ENCODE measurements at regions not wholly inside any gene's neighbourhood (a gene's known extent, or its start where the extent isn't known, plus 50 kb on each side); places are given as distances from the start of the nearest gene placed in this dataset.

DNA sequence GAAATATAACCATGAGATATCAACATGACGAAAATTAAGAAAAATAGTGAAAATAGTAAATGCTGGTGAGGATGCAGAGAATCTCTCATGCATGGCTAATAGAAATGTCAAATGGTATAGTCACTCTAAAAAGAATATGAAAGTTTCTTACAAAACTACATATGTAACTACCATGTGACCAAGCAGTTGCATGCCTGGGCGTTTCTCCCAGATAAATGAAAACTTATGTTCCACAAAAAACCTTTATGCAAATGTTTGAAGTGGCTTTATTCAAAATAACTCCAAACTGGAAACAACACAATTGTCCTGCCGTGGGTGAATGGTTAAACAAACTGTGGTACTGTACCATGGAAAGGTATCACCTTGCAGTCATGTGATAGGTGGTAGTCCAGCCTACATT lies 112.4 kb downstream of the HDGFL1 start:
- ATAC-seq (replicated peaks in 1 of 4) (no peak), DNase-seq (no peak)
- Mint-ChIP-seq H3K9me3 (peaks cover 3 to 12% (median 7%) of the 10 kb centered on the region in 3 donors), H3K27me3 (no peaks in the 10 kb centered on the region), H3K4me1 (no peaks in the 10 kb centered on the region), H3K27ac (no peak overlapping the region), H3K36me3 (no peaks in the 10 kb centered on the region), H3K4me3 (no peak overlapping the region)
- no peaks in the 10 kb centered on the region for H3K4me1 ChIP-seq (ENCODE audit: control insufficient read depth in 1 of 2, extremely low read depth in 1 of 2, insufficient read depth in 2 of 2, low read length in 2 of 2)
- POLR2A ChIA-PET, result no interaction called here
- no peaks in the 10 kb centered on the region for H3K36me3 ChIP-seq (ENCODE audit: control insufficient read depth in 2 of 2, extremely low read depth in 1 of 2, insufficient read depth in 1 of 2, low read length in 1 of 2)
- H3K27ac ChIP-seq (ENCODE audit: low read length), result no peak overlapping the region
- H3K27me3 ChIP-seq (replicated peaks in 1 of 2; ENCODE audit: control insufficient read depth in 2 of 2, extremely low read depth in 1 of 2, insufficient read depth in 2 of 2, low read length in 1 of 2), result no peaks in the 10 kb centered on the region
- no peaks in the 10 kb centered on the region for H3K9me3 ChIP-seq
- no CpG with 5 or more reads among the region's 3 CpGs for WGBS (ENCODE audit: insufficient coverage)
- no peak overlapping the region for H3K4me3 ChIP-seq (ENCODE audit: control insufficient read depth in 1 of 2, extremely low read depth in 1 of 2, low read length in 1 of 2)
- CTCF ChIA-PET, result no interaction called here

DNA sequence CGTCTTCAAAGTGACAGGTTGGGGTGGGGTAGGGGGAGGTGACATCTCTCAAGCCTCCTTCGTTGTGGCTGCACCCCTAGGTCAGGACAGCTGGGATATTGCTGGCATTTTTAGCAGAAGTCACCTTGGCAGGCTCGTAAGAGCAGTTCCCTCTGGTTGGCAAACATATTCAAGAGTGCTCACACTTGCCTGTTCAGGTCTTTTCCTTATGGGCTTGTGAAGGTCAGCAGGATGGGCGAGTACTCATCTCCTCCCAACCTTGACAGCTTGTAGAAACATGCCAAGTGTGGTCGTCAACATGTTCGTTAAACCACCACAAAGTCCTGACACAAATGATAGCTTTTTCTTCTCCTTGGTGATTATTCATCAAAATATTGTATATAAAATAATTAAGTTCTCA lies 113.6 kb downstream of the HDGFL1 start:
- WGBS (ENCODE audit: insufficient coverage), result 53% methylated on average over 3 of the region's 6 CpGs
- Histone ChIP-seq H3K36me3 (ENCODE audit: control insufficient read depth in 2 of 2, extremely low read depth in 1 of 2, insufficient read depth in 1 of 2, low read length in 1 of 2) (no peaks in the 10 kb centered on the region), H3K4me3 (ENCODE audit: control insufficient read depth in 1 of 2, extremely low read depth in 1 of 2, low read length in 1 of 2) (no peak overlapping the region), H3K9me3 (no peaks in the 10 kb centered on the region), H3K4me1 (ENCODE audit: control insufficient read depth in 1 of 2, extremely low read depth in 1 of 2, insufficient read depth in 2 of 2, low read length in 2 of 2) (no peaks in the 10 kb centered on the region), H3K27ac (ENCODE audit: low read length) (no peak overlapping the region), H3K27me3 (replicated peaks in 1 of 2; ENCODE audit: control insufficient read depth in 2 of 2, extremely low read depth in 1 of 2, insufficient read depth in 2 of 2, low read length in 1 of 2) (no peaks in the 10 kb centered on the region)
- ATAC-seq (replicated peaks in 1 of 4) (no peak), DNase-seq (no peak)
- H3K4me3 Mint-ChIP-seq, result no peak overlapping the region
- H3K9me3 Mint-ChIP-seq, result peaks cover 3 to 12% (median 7%) of the 10 kb centered on the region in 3 donors
- no peaks in the 10 kb centered on the region for H3K36me3 Mint-ChIP-seq
- CTCF ChIA-PET, result no interaction called here
- POLR2A ChIA-PET, result no interaction called here
- H3K4me1 Mint-ChIP-seq, result no peaks in the 10 kb centered on the region
- no peak overlapping the region for H3K27ac Mint-ChIP-seq
- H3K27me3 Mint-ChIP-seq, result no peaks in the 10 kb centered on the region

DNA sequence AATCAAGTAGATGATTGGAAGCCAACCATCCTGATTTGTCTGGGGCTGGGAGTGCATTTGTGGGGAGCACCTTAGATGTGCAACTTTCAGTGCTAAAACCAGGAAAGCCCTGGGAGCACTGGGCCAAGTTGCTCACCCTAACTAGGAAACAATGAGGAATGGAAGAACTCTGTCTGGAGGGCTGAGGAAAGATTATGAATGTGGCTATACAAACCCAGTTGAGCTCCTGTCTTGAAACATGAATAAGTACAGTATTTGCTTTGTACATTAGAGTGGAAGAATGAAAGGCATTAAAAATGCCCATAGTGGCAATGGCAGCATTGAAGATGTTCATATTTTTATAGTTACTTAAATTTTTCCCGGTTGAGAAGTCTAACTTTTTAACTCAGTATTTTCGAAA lies 121.1 kb downstream of the HDGFL1 start:
- CTCF ChIA-PET, result no interaction called here
- Mint-ChIP-seq H3K27ac (no peak overlapping the region), H3K9me3 (peaks cover 0 to 8% (median 3%) of the 10 kb centered on the region in 3 donors), H3K4me1 (no peaks in the 10 kb centered on the region), H3K27me3 (no peaks in the 10 kb centered on the region), H3K36me3 (no peaks in the 10 kb centered on the region), H3K4me3 (no peak overlapping the region)
- Histone ChIP-seq H3K36me3 (ENCODE audit: control insufficient read depth in 2 of 2, extremely low read depth in 1 of 2, insufficient read depth in 1 of 2, low read length in 1 of 2) (no peaks in the 10 kb centered on the region), H3K4me3 (ENCODE audit: control insufficient read depth in 1 of 2, extremely low read depth in 1 of 2, low read length in 1 of 2) (no peak overlapping the region), H3K27me3 (replicated peaks in 1 of 2; ENCODE audit: control insufficient read depth in 2 of 2, extremely low read depth in 1 of 2, insufficient read depth in 2 of 2, low read length in 1 of 2) (no peaks in the 10 kb centered on the region), H3K27ac (ENCODE audit: low read length) (no peak overlapping the region), H3K4me1 (ENCODE audit: control insufficient read depth in 1 of 2, extremely low read depth in 1 of 2, insufficient read depth in 2 of 2, low read length in 2 of 2) (no peaks in the 10 kb centered on the region), H3K9me3 (no peaks in the 10 kb centered on the region)
- WGBS (ENCODE audit: insufficient coverage), result no CpG with 5 or more reads among the region's 2 CpGs
- POLR2A ChIA-PET, result no interaction called here
- no peak for DNase-seq
- ATAC-seq (replicated peaks in 1 of 4), result no peak

DNA sequence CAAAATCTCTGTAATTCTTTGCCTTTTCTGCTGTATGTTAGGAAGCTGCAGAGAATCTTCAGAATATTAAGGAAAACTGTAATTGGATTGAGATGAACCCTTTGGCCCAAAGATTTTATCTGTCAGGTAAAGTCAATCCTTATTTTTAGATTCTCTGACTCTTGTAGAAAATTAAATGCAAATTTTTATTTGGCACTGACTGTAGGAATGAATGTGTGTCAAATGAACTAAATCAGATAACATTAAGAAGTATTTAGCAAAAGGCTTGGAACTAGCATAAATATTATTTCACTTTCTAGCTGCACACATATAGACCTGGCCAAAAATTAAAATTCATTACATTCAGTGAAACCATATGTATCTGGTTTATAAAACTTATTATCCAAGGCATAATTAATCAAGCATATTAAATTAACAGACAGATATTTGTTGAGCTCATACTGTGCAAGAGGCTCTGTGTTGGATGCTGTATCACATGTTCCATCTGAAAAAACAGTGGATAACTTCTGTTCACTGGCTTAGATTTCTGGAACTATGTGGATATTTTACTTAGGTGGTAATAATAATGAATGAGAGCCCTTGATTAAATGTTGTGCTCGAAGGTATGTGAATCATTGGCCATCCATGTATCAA lies 124.8 kb downstream of the HDGFL1 start:
- H3K4me3 Mint-ChIP-seq, result no peak overlapping the region
- Histone ChIP-seq H3K4me3 (ENCODE audit: control insufficient read depth in 1 of 2, extremely low read depth in 1 of 2, low read length in 1 of 2) (no peak overlapping the region), H3K36me3 (ENCODE audit: control insufficient read depth in 2 of 2, extremely low read depth in 1 of 2, insufficient read depth in 1 of 2, low read length in 1 of 2) (no peaks in the 10 kb centered on the region), H3K27me3 (replicated peaks in 1 of 2; ENCODE audit: control insufficient read depth in 2 of 2, extremely low read depth in 1 of 2, insufficient read depth in 2 of 2, low read length in 1 of 2) (no peaks in the 10 kb centered on the region), H3K27ac (ENCODE audit: low read length) (no peak overlapping the region), H3K4me1 (ENCODE audit: control insufficient read depth in 1 of 2, extremely low read depth in 1 of 2, insufficient read depth in 2 of 2, low read length in 2 of 2) (no peaks in the 10 kb centered on the region), H3K9me3 (no peaks in the 10 kb centered on the region)
- POLR2A ChIA-PET, result no interaction called here
- DNase-seq (no peak), ATAC-seq (replicated peaks in 1 of 4) (no peak)
- WGBS (ENCODE audit: insufficient coverage), result no CpG with 5 or more reads among the region's 1 CpG
- H3K27ac Mint-ChIP-seq, result no peak overlapping the region
- peaks cover 0 to 4% (median 3%) of the 10 kb centered on the region in 3 donors for H3K9me3 Mint-ChIP-seq
- H3K36me3 Mint-ChIP-seq, result no peaks in the 10 kb centered on the region
- no peaks in the 10 kb centered on the region for H3K4me1 Mint-ChIP-seq
- CTCF ChIA-PET, result no interaction called here
- H3K27me3 Mint-ChIP-seq, result no peaks in the 10 kb centered on the region

DNA sequence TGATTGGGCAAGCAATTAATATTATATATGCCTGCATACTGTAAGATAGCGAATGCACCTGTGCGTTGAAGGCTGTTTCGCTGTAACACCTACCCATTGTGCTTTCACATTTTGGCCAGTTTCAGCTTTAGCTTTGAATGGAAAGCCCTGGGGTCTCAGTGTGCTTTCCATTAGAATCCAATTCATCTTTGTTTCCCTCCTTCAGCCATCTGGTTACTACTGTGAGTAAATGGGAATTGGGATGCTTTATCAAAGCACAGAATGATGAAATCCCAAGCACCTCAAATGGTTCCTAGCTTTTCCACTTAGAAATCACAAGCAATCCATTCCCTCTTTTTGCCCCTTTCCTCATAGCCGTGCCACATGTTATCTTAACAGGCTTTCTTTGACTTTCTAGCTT lies 127.1 kb downstream of the HDGFL1 start:
- Mint-ChIP-seq H3K27me3 (no peaks in the 10 kb centered on the region), H3K4me1 (no peaks in the 10 kb centered on the region), H3K9me3 (no peaks in the 10 kb centered on the region), H3K27ac (no peak overlapping the region), H3K36me3 (no peaks in the 10 kb centered on the region), H3K4me3 (no peak overlapping the region)
- ChIA-PET POLR2A (no interaction called here), CTCF (no interaction called here)
- DNase-seq, result no peak
- Histone ChIP-seq H3K36me3 (ENCODE audit: control insufficient read depth in 2 of 2, extremely low read depth in 1 of 2, insufficient read depth in 1 of 2, low read length in 1 of 2) (no peaks in the 10 kb centered on the region), H3K27me3 (replicated peaks in 1 of 2; ENCODE audit: control insufficient read depth in 2 of 2, extremely low read depth in 1 of 2, insufficient read depth in 2 of 2, low read length in 1 of 2) (no peaks in the 10 kb centered on the region), H3K9me3 (no peaks in the 10 kb centered on the region), H3K4me1 (ENCODE audit: control insufficient read depth in 1 of 2, extremely low read depth in 1 of 2, insufficient read depth in 2 of 2, low read length in 2 of 2) (no peaks in the 10 kb centered on the region), H3K27ac (ENCODE audit: low read length) (no peak overlapping the region), H3K4me3 (ENCODE audit: control insufficient read depth in 1 of 2, extremely low read depth in 1 of 2, low read length in 1 of 2) (no peak overlapping the region)
- WGBS (ENCODE audit: insufficient coverage), result 80% methylated on average over 2 of the region's 4 CpGs
- no peak for ATAC-seq (replicated peaks in 1 of 4)

DNA sequence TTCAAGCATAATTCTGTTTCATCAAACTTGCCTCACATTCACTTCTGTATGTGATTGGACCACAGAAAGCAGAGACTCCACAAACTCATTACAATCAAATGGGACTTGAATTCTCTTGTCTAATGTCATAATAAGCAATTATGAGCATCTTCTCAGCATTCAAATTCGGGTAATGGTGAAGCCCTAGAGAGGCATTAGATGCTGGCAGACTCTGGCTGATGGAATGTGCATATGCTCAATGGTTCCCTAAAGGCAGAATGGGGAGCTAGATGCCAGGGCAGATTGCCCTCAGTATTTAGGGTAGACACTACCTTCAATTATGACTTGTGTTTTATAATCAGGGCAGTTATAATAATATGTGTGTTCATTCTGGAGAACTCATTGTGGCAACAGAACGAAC lies 127.9 kb downstream of the HDGFL1 start:
- POLR2A ChIA-PET, result no interaction called here
- Mint-ChIP-seq H3K27me3 (no peaks in the 10 kb centered on the region), H3K36me3 (no peaks in the 10 kb centered on the region), H3K4me1 (no peaks in the 10 kb centered on the region), H3K27ac (no peak overlapping the region), H3K9me3 (no peaks in the 10 kb centered on the region), H3K4me3 (no peak overlapping the region)
- ATAC-seq (replicated peaks in 1 of 4), result no peak
- no peak overlapping the region for H3K4me3 ChIP-seq (ENCODE audit: control insufficient read depth in 1 of 2, extremely low read depth in 1 of 2, low read length in 1 of 2)
- CTCF ChIA-PET, result no interaction called here
- H3K4me1 ChIP-seq (ENCODE audit: control insufficient read depth in 1 of 2, extremely low read depth in 1 of 2, insufficient read depth in 2 of 2, low read length in 2 of 2), result no peaks in the 10 kb centered on the region
- no peak for DNase-seq
- WGBS (ENCODE audit: insufficient coverage), result no CpG with 5 or more reads among the region's 2 CpGs
- no peaks in the 10 kb centered on the region for H3K27me3 ChIP-seq (replicated peaks in 1 of 2; ENCODE audit: control insufficient read depth in 2 of 2, extremely low read depth in 1 of 2, insufficient read depth in 2 of 2, low read length in 1 of 2)
- no peaks in the 10 kb centered on the region for H3K36me3 ChIP-seq (ENCODE audit: control insufficient read depth in 2 of 2, extremely low read depth in 1 of 2, insufficient read depth in 1 of 2, low read length in 1 of 2)
- no peaks in the 10 kb centered on the region for H3K9me3 ChIP-seq
- no peak overlapping the region for H3K27ac ChIP-seq (ENCODE audit: low read length)

DNA sequence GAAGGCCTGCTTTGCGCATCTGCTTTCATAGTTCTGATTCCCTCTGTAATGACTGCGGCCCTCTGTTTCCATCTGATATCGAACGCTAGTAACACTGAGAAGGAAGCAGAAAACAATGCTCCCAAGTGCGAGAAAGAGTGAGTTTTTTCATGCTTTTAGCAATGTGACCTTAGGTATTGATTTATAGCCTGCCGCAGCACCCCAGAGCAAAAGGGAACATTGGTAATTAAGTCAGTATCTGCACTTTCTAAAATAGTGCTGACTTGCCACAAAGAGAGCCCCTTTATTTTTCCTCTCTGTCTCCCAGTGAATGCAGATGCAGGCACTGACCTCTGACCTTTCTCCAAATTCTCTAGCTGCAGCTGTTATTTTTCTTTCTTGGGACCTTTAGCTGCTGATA lies 129.8 kb downstream of the HDGFL1 start:
- no peaks in the 10 kb centered on the region for H3K9me3 Mint-ChIP-seq
- no peaks in the 10 kb centered on the region for H3K4me1 Mint-ChIP-seq
- no peaks in the 10 kb centered on the region for H3K36me3 Mint-ChIP-seq
- no peaks in the 10 kb centered on the region for H3K27me3 Mint-ChIP-seq
- ChIA-PET POLR2A (no interaction called here), CTCF (no interaction called here)
- no peaks in the 10 kb centered on the region for H3K27me3 ChIP-seq (replicated peaks in 1 of 2; ENCODE audit: control insufficient read depth in 2 of 2, extremely low read depth in 1 of 2, insufficient read depth in 2 of 2, low read length in 1 of 2)
- 61% methylated on average over 5 of the region's 6 CpGs for WGBS (ENCODE audit: insufficient coverage)
- no peaks in the 10 kb centered on the region for H3K9me3 ChIP-seq
- ATAC-seq (replicated peaks in 1 of 4) (no peak), DNase-seq (no peak)
- no peak overlapping the region for H3K27ac ChIP-seq (ENCODE audit: low read length)
- H3K4me3 Mint-ChIP-seq, result no peak overlapping the region
- no peaks in the 10 kb centered on the region for H3K36me3 ChIP-seq (ENCODE audit: control insufficient read depth in 2 of 2, extremely low read depth in 1 of 2, insufficient read depth in 1 of 2, low read length in 1 of 2)
- H3K27ac Mint-ChIP-seq, result no peak overlapping the region
- H3K4me3 ChIP-seq (ENCODE audit: control insufficient read depth in 1 of 2, extremely low read depth in 1 of 2, low read length in 1 of 2), result no peak overlapping the region
- H3K4me1 ChIP-seq (ENCODE audit: control insufficient read depth in 1 of 2, extremely low read depth in 1 of 2, insufficient read depth in 2 of 2, low read length in 2 of 2), result no peaks in the 10 kb centered on the region

All from T-cell (primary cell).